ENCODE measurements at regions not wholly inside any gene's neighbourhood (a gene's known extent, or its start where the extent isn't known, plus 50 kb on each side); places are given as distances from the start of the nearest gene placed in this dataset.

DNA sequence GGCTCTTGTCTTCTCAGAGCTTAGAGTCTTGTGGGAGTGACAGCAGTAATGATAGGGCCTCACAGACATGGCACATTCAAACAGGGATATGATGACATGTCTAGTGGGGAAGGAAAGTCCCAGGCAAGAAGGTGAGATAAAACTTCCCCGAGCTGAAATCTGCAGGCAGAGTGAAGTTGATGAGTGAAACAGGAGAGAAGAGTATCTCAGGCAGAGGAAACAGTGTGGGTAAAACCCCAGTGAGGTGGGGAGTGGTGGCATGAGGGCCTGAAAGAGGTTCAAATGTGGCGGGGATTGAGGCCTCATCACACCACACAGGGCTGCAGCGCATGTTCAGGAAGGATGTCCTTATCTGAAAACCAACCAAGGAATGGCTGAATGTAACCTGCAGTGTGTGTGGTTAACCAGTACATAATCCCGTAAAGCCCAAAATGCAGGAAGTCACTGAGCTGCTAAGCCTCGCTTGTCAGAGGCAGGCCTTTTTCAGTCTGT is 153.8 kb upstream of the E2F8 start:
- TF ChIP-seq RFX5 (IDR thresholded peaks at IDR 0.05; ENCODE audit: low read depth, low read length) (no peak), POLR2A (IDR thresholded peaks at IDR 0.05; ENCODE audit: low read depth, low read length) (no peak), MAFK (IDR thresholded peaks at IDR 0.05; ENCODE audit: low read depth, low read length) (no peak), MAZ (IDR thresholded peaks at IDR 0.05; ENCODE audit: borderline replicate concordance, low read depth, low read length) (no peak), RCOR1 (IDR thresholded peaks at IDR 0.05; ENCODE audit: insufficient replicate concordance, low read length) (no peak), SMC3 (IDR thresholded peaks at IDR 0.05; ENCODE audit: low read depth, low read length) (no peak), RAD21 (IDR thresholded peaks at IDR 0.05; ENCODE audit: low read length) (no peak), CHD1 (IDR thresholded peaks at IDR 0.05; ENCODE audit: low read depth, low read length) (no peak)
- TF ChIP-seq, protein P1, sequence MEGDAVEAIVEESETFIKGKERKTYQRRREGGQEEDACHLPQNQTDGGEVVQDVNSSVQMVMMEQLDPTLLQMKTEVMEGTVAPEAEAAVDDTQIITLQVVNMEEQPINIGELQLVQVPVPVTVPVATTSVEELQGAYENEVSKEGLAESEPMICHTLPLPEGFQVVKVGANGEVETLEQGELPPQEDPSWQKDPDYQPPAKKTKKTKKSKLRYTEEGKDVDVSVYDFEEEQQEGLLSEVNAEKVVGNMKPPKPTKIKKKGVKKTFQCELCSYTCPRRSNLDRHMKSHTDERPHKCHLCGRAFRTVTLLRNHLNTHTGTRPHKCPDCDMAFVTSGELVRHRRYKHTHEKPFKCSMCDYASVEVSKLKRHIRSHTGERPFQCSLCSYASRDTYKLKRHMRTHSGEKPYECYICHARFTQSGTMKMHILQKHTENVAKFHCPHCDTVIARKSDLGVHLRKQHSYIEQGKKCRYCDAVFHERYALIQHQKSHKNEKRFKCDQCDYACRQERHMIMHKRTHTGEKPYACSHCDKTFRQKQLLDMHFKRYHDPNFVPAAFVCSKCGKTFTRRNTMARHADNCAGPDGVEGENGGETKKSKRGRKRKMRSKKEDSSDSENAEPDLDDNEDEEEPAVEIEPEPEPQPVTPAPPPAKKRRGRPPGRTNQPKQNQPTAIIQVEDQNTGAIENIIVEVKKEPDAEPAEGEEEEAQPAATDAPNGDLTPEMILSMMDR (conservative IDR thresholded peaks at IDR 0.05; ENCODE audit: low read depth, low read length): no peak
- TF ChIP-seq, protein P2, sequence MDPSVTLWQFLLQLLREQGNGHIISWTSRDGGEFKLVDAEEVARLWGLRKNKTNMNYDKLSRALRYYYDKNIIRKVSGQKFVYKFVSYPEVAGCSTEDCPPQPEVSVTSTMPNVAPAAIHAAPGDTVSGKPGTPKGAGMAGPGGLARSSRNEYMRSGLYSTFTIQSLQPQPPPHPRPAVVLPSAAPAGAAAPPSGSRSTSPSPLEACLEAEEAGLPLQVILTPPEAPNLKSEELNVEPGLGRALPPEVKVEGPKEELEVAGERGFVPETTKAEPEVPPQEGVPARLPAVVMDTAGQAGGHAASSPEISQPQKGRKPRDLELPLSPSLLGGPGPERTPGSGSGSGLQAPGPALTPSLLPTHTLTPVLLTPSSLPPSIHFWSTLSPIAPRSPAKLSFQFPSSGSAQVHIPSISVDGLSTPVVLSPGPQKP (IDR thresholded peaks at IDR 0.05; ENCODE audit: borderline replicate concordance, low read depth, low read length): no peak
- TF ChIP-seq, protein P3, sequence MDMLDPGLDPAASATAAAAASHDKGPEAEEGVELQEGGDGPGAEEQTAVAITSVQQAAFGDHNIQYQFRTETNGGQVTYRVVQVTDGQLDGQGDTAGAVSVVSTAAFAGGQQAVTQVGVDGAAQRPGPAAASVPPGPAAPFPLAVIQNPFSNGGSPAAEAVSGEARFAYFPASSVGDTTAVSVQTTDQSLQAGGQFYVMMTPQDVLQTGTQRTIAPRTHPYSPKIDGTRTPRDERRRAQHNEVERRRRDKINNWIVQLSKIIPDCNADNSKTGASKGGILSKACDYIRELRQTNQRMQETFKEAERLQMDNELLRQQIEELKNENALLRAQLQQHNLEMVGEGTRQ (IDR thresholded peaks at IDR 0.05; ENCODE audit: low read depth, low read length): no peak
